HG02870 (cell line): ENCODE measurements at regions not wholly inside any gene's neighbourhood (a gene's known extent, or its start where the extent isn't known, plus 50 kb on each side); places are given as distances from the start of the nearest gene placed in this dataset.

Source experiments
- ATAC-seq: cut with Tn5 transposase; IDR thresholded peaks from one replicate; pipeline ENCODE4 v1.9.1; 2021; ENCODE audit warnings: mild to moderate bottlenecking, moderate library complexity; ENCODE audit not compliant: unreplicated experiment

DNA sequence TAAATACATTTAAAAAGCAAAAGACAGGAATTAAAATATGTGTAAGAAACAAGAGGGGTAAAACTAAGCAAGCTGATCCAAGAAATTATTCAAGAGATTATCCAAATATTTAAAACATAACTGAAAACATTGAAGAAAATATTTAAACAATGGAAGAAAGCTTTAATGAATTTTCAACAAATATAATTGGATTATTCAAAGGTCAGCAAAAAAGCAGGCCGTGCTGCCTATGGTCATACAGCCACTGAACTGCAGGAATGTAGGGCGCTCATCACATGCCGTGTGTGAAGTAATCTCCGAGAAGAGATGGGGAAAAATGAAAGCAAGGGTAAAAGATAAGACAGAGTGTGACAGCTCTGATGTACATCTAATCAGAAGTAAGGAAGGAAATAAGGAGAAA, 1195.4 kb upstream of the EYS start:
- no peak for ATAC-seq

DNA sequence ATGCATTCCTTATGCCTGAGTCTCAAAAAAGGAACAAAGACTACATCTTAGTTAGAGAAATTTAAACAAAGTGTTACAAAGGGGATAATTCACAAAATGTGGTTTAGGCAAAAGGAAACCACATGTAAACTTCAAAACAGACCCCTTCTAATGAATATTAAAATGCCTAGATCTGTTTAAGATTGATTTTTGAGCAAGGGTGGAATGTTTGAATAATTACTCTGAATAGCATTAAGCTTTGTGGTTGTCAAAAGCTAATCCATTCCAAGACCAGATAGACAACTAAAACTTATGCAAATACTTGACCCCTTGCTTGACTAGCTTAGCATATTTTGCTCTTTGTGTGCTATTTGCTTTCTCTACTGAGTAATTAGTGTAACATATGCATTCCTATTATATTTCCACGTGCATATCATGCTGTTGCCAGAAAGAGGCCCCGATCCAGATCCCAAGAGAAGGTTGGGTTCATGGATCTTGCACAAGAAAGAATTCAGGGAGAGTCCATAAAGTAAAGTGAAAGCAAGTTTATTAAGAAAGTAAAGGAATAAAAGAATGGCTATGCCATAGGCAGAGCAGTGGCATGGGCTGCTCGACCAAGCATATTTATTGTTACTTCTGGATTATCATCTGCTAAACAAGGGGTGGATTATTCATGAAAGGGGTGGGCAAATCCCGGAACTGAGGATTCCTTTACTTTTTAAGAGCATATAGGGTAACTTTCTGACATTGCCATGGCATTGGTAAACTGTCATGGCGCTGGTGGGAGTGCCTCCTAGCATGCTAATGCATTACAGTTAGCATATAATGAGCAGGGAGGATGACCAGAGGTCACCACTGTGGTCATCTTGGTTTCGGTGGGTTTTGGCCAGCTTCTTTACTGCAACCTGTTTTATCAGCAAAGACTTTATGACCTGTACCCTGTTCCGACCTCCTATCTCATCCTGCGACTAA, 1193.4 kb upstream of the EYS start:
- ATAC-seq: no peak

DNA sequence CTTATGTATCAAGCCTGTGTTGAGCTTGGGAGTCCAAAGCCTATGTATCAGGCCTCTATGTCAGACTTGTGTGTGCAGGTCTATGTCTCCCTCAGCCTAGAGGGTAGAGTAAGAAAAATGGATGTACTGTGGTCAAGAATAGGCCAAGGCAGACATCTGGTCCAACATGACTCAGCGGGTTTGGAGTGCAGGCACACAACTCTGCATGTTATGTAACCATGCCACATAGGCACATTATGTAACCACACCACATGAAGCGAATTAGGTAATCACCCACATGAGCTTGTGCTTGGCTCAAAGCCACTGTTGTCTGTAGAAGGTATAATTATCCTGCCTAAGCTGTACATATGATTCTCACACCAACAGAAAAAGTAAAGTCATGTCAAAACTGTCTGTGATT, 1190.5 kb upstream of the EYS start:
- no peak for ATAC-seq

DNA sequence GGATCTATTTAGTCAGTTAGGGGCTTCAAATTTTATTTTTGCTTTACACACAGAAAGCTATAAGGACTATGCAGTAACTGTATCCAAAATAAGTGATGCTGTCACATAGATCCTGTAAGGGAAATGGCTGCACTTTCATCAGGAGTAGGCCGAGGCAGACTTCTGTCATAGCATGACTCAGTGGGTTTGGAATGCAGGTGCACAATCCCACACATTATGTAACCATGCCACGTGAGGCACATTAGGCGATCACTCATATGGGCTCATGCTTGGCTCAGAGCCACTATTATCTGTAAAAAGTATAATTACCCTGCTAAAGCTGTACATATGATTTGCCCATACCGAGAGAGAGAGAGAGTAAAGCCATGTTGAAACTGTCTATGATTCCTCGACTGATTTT, 1189.4 kb upstream of the EYS start:
- no peak for ATAC-seq

DNA sequence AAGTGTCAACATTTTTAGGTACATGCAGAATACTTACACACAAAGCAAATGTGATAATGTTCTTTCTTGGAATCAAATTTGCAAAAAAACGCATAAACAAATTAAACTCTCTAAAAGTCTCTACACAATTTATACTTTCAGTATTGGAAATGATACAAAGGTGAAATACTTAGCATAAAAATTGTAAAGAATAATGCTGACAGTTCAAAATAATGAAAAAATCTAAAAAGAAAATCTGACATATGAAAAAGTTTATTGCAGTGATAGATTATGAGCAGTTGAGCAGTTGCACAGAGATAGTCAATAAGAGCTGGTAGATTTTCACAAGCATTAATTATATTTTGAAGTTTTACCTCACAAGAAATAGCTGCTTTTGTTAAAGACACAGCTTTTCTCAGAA, 1176.4 kb upstream of the EYS start:
- no peak for ATAC-seq

DNA sequence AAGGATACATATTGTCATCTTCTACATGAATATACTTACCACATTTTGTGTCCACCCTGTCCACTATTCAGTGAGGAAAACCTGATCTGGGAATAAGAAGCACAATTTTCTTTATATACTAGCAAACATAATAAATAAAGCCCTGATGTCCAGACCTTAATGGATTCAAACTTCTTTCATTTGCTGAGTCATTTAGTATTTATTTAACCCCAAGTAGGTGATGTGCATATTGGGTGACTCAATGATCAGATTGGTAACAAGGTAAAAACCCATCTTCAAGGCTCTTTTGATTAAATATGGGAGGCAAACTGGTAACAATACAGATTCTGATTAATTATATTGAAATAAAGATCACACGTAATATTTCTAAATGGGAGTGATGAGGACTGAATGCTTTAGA, 1159.8 kb upstream of the EYS start:
- no peak for ATAC-seq

DNA sequence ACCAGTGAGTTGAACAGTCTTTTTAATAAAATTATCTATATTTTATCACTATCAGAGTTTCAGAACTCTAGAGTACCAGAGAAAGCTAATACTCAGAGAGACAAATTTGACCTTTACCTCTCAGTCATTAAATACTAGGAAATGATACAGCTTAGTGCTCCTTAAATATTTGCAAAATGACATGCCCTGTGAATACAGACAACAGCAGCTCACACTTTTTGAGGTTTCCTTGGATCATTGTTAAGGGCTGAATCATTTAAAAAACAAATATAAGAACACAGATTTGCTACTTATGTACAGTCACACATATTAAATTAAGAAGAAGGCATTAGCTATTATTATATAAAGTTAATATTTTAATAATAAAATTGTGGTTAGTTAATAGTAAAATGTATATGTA, 1158.7 kb upstream of the EYS start:
- ATAC-seq: no peak

DNA sequence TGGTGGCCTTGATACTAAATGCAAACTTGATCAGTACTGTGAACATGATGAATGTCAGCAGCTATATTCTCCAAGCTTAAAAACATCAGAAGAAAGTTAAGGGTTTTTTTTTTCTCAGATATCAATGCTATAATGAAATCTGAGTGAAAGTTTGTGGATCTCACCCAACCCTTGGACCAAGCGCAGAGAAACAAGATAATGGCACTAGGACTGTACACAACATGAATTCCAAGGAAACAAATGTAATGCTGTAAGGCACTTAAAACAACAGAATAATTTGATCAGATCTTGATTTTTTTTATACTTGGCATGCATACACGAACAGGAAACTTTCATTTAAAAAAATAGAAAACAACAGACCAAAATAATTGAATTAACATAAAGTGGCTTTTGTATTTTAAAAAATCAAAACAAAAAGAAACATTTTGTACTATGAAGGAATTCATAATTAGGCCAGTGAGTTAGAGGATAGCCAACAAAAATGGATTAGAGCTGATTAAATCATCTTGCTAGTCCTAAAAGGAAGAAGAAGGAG, 1154.0 kb upstream of the EYS start:
- ATAC-seq: no peak

DNA sequence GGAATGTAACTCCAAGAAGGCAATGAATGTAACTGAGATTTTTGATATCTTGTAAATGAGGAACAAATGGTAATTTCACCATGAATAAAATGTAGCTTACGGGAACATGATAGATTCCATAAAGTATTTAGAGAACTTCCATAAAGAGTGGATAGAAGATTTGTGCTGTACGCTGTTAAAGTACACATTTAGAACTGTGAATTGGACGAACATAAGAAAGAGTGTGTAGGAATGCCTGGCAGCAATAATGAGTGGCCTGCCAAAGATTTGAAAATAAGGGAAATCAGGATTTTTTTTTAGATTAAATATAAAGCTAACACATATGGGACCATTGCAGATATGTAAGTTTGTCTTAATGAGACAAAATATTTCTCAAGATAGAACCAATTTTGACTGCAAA, 1153.3 kb upstream of the EYS start:
- no peak for ATAC-seq

DNA sequence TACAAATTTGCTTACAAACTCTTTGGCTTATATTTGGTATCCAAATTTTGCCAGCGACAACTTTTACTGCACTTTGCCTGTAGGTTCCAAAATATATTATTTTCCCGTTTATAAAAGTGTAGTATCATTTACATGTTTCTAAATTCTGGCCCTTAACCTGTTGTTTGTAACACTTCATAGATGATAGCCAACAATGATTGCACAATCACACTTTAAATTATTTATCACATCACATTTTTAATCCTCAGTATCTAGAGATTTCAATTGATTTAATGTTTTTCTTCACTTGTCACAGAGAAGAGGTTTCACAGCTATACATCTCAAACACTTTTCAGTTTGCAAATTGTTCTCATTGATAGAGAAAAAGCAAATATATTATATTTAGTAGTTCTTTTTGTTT, 1151.2 kb upstream of the EYS start:
- no peak for ATAC-seq

DNA sequence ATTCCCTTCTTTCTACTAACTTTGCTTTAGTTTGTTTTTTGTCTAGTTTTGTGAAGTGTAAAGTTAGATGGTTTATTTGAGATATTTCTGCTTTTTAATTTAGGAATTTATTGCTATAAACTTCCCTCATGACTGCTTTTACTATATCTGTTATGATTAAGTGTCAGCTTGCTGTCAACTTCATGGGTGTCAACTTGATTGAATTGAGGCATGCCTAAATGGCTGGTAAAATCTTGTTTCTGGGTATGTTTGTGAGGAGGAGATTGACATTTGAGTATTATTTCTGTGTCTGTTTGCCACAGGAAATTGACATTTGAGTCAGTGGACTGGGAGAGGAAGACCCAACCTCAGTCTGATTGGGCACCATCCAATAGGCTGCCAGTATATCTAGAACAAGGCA, 1147.0 kb upstream of the EYS start:
- ATAC-seq: no peak

DNA sequence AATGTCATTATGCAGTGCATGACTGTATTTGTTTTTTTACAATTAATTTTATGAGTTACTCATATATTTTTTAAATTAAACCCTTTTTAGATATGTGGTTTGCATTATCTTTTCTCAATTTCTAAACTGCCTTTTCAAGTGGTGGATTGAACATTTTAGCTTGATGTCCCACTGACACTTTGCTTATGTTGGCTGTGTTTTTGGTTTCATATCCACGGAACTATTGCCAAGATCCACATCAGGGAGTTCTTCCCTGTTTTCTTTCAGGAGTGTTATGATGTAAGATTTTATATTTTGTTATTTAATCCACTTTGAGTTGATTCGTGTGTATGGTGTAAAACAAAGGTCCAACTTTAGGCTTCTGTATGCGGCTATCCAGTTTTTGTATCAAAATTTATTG, 1144.9 kb upstream of the EYS start:
- no peak for ATAC-seq

DNA sequence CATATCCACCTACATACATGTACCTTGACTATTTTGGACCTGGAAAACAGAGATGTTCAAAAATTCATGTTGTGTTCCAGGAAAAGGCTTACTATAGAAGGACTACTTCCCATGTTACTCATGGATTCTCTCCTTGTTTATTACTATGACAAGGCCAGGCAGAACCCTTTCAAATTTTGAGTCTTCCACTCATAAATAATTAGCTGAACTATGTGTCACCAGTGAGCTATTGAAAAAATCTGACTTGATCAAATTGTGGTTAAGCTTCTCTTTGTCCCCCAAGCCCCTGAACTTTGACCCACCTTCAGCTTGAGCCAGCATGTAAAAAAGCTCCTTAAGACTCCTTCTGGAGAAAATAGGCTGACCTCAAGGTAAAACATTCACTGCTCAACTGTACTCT, 1142.8 kb upstream of the EYS start:
- ATAC-seq: no peak

DNA sequence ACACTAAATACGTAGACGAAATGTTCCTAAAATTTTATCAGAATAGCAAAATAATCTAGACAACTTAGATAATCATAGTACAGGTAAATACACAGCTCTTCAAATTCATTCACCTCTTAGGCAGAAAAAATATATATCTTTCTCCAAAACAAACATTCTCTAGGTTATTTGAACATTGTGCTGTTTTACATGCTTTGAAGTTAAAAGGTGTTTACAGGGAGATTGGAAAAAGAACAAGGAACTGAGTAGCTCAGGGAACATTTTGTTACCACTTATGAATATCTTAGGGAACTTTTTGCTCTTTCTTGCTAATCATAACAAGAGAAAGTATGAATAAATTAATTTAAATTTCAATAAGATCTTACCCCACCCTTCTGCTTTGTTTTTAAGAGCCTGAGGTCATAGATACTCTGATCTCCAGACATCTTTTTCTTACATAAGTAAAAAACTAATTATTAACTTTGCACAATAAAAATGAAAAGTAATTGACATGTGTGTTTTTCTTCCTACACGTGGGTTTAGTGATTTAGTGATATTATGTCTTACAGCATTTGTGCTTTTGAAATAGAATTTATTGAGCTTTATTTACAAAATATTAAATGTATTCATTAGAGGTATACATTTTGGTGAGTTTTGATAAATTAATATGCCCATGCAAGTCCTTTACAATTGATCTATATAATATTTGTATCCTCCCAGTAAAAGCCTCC, 1141.4 kb upstream of the EYS start:
- no peak for ATAC-seq

DNA sequence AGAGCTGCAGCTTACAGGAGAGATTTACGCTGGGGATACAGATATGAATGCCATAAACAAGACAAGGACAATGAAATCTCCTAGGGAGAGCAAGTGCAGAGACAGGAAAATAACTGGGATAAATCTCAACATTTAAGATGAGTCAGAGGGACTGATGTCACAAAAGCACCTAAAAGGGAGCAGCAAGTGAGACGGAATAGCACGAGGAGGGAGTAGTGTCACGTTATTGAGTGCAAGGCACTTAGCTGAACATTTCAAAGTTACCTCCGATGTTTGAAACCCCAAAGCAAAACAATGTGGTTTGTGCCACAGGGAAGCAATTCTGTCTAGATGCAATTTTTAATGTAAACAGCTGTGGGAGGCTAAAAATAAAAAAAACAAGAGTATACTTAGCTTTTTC, 1131.7 kb upstream of the EYS start:
- no peak for ATAC-seq

DNA sequence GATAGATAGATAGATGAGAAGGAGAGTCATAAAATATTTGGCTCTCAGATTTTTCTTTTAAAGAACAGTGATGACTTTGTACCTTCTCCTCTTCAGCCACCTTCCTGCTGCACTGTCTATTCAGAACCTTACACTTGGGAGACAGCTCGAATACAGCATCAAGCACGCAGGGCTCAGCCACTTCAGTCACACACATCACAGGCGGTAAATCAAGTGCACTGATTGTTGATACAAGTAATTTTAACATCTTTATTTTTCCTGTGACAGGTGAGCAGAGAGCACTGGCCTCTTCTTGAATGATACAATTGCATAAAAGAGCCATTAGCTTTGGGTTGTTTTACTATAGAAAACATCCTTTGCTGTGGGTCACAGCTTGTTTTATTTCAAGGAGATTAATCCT, 1118.5 kb upstream of the EYS start:
- ATAC-seq: no peak

DNA sequence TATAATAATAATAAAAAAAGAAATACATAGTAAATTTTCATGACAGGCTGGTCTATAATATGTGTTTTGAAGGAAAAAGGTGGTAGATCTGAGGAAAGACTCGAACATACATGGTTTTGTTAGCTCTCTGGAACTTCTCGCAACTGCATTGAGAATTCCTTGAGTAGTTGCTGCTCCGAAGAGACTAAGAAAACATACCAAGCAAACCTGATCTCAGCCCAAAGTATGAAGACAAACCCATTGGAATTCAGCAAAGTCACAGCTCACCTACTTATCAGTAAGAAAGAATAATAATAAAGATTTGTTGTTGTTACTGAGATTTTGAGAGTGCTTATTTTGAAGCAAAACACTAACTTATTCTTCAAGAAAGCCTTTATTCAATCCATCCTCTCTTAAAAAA, 1107.1 kb upstream of the EYS start:
- ATAC-seq: no peak

DNA sequence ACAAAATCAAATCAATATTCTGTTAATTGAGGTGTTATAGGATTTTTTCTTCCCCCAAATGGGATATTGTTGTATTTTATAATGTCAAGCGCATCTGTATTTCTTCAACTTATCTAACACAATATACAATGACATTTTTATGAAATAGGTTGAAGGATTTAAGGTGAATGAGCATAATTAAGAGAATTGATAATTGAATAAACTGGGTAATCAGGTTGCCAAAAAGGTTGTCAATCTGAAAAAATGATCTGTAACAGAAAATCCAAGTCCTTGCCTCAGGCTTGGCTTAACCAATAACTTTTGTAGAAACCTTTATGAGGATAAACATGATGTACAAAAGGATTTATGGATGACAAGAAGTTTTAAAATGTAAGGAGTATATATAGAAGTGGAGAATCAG, 1101.7 kb upstream of the EYS start:
- no peak for ATAC-seq

DNA sequence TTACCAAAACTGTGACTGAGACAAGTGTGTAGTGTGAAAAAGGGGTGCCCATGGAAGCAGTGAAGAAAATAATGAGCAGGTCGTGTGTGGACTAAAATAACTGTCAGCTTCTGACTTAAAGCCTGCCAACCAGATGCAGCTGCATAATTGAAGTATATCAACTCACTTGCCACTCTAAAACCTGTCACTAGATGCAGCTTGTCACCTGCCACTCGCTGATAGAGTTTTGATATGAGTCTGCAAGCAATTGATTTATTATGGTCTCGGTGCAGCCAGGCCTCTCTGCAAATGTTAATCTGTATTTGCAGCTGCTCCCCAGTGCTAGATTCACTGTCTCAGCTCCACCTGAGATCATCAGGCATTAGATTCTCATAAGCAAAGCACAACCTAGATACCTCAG, 1090.0 kb upstream of the EYS start:
- no peak for ATAC-seq

DNA sequence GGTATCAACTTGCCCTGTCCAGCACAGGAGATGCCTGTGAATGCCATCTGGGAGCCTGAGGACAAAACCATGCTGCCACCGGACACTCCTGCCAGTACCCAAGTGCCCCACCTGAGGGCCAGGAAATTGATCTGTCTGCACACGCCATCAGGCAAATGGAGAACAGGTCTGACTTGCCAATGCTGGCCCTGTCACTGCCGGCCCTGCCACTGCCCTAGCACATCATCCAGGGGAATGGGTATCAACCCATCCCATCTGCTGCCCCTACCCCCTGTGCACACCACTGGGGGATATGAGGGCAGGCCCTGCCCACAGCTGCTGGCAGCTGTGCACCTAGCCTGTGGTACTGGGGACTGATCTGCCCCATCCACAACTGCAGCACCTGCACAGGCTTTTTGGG, 1081.6 kb upstream of the EYS start:
- ATAC-seq: no peak

DNA sequence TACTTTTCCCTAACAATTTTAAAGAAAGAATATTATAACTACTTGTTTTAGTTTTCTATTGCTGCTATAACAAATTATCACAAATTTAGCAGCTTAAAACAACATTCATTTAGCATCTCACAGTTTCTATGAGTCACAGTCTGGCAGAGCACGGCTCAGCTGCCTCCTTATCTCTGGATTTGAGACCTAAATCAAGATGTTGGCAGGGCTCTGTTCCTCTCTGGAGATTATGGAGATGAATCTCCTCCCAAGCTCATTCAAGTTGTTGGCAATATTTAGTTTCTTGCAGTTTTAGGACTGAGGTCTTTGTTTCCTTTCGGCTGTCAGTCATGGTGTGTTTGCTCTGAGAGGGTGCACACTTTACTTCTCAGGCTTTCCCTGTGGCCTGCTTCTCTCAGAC, 1065.8 kb upstream of the EYS start:
- ATAC-seq: no peak

DNA sequence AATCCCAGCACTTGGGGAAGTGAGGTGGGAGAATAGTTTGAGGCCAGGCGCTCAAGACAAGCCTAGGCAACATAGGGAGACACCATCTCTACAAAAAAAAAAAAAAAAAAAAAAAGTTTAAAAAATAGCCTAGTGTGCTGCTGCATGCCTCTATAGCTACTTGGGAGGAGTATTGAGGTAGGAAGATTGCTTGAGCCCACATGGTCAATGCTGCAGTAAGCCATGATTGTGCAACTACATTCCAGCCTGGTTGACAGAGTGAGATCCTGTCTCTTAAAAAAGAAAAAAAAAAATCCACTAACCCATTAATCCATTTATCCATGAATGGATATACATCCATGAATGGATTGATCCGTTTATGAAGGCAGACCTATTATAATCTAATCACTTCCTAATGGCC, 1064.6 kb upstream of the EYS start:
- no peak for ATAC-seq
